H9 (cell line): ENCODE measurements at regions not wholly inside any gene's neighbourhood (a gene's known extent, or its start where the extent isn't known, plus 50 kb on each side); places are given as distances from the start of the nearest gene placed in this dataset.

Source experiments
- DNase-seq: peaks from one replicate; pipeline ENCODE4 v3.0.0-alpha.2; 2017
- H2AFZ ChIP-seq: one replicate; pipeline ENCODE4 v1.6.1; 2013; ENCODE audit warnings: mild to moderate bottlenecking, low read length, control low read depth, moderate library complexity
- H2AK5ac ChIP-seq: 2 replicates; pipeline ENCODE4 v1.6.1; 2013; ENCODE audit warnings: low read length, control low read depth, mixed read lengths; ENCODE audit not compliant: insufficient read length
- H2BK120ac ChIP-seq: one replicate; pipeline ENCODE4 v1.6.1; 2013; ENCODE audit warnings: low read depth, mild to moderate bottlenecking, low read length, control low read depth, inconsistent platforms; ENCODE audit not compliant: poor library complexity, severe bottlenecking
- H2BK12ac ChIP-seq: 2 replicates; pipeline ENCODE4 v1.6.1; 2013; ENCODE audit warnings: low read length, control low read depth, mixed read lengths, low read depth; ENCODE audit not compliant: insufficient read length
- H2BK15ac ChIP-seq: 2 replicates; pipeline ENCODE4 v1.6.1; 2013; ENCODE audit warnings: low read depth, low read length, control low read depth
- H2BK20ac ChIP-seq: one replicate; pipeline ENCODE4 v1.6.1; 2013; ENCODE audit warnings: low read depth, mild to moderate bottlenecking, low read length, control low read depth, inconsistent platforms; ENCODE audit not compliant: poor library complexity, severe bottlenecking
- H2BK5ac ChIP-seq: 2 replicates; pipeline ENCODE4 v1.6.1; 2013; ENCODE audit warnings: low read length, control low read depth, mixed read lengths; ENCODE audit not compliant: insufficient read length
- H3K14ac ChIP-seq: 2 replicates; pipeline ENCODE4 v1.6.1; 2013; ENCODE audit warnings: low read length, control low read depth; ENCODE audit not compliant: insufficient read depth
- H3K18ac ChIP-seq: 2 replicates; pipeline ENCODE4 v1.6.1; 2013; ENCODE audit warnings: low read depth, mild to moderate bottlenecking, mixed read lengths, low read length, control low read depth; ENCODE audit not compliant: insufficient read length
- H3K23ac ChIP-seq: 2 replicates; pipeline ENCODE4 v1.6.1; 2013; ENCODE audit warnings: low read length, control low read depth, mixed read lengths, low read depth; ENCODE audit not compliant: insufficient read length
- H3K23me2 ChIP-seq: 2 replicates; pipeline ENCODE4 v1.6.1; 2013; ENCODE audit warnings: low read depth, mild to moderate bottlenecking, mixed read lengths, low read length, control low read depth; ENCODE audit not compliant: insufficient read length, poor library complexity, severe bottlenecking
- H3K27ac ChIP-seq: 2 replicates; pipeline ENCODE4 v1.5.1; 2013; ENCODE audit warnings: low read length, control low read depth, mixed read lengths, low read depth; ENCODE audit not compliant: insufficient read length
- H3K27me3 ChIP-seq: 2 replicates; pipeline ENCODE4 v1.6.1; 2013; ENCODE audit warnings: low read length, control low read depth, inconsistent platforms; ENCODE audit not compliant: insufficient read depth
- H3K4ac ChIP-seq: 2 replicates; pipeline ENCODE4 v1.6.1; 2013; ENCODE audit warnings: low read depth, mild to moderate bottlenecking, control low read depth, inconsistent platforms, low read length, moderate library complexity
- H3K4me1 ChIP-seq: 2 replicates; pipeline ENCODE4 v1.6.1; 2013; ENCODE audit warnings: low read length, control low read depth, inconsistent platforms; ENCODE audit not compliant: insufficient read depth
- H3K4me2 ChIP-seq: 2 replicates; pipeline ENCODE4 v1.6.1; 2013; ENCODE audit warnings: low read length, control low read depth, mixed read lengths; ENCODE audit not compliant: insufficient read length, insufficient read depth
- H3K56ac ChIP-seq: 2 replicates; pipeline ENCODE4 v1.6.1; 2013; ENCODE audit warnings: low read depth, mild to moderate bottlenecking, mixed read lengths, low read length, control low read depth; ENCODE audit not compliant: insufficient read length
- H3K79me1 ChIP-seq: 2 replicates; pipeline ENCODE4 v1.6.1; 2013; ENCODE audit warnings: low read depth, mild to moderate bottlenecking, moderate library complexity, low read length, control low read depth, inconsistent platforms; ENCODE audit not compliant: insufficient read depth, poor library complexity, severe bottlenecking
- H3K79me2 ChIP-seq: 2 replicates; pipeline ENCODE4 v1.6.1; 2013; ENCODE audit warnings: low read length, control low read depth, inconsistent platforms; ENCODE audit not compliant: insufficient read depth
- H3K9ac ChIP-seq: 2 replicates; pipeline ENCODE4 v1.6.1; 2013; ENCODE audit warnings: low read length, control low read depth, mixed read lengths; ENCODE audit not compliant: insufficient read length; ENCODE audit errors: extremely low read depth
- H3K9me3 ChIP-seq: one replicate; pipeline ENCODE4 v1.6.1; 2013; ENCODE audit warnings: low read depth, low read length, inconsistent platforms; ENCODE audit not compliant: control insufficient read depth
- H3T11ph ChIP-seq: one replicate; pipeline ENCODE4 v1.6.1; 2013; ENCODE audit warnings: mild to moderate bottlenecking, low read length, control low read depth, inconsistent platforms
- H4K20me1 ChIP-seq: one replicate; pipeline ENCODE4 v1.6.1; 2013; ENCODE audit not compliant: control insufficient read depth, insufficient read length, insufficient read depth
- H4K5ac ChIP-seq: 2 replicates; pipeline ENCODE4 v1.6.1; 2013; ENCODE audit warnings: low read depth, mild to moderate bottlenecking, mixed read lengths, low read length, control low read depth; ENCODE audit not compliant: insufficient read length
- H4K8ac ChIP-seq: replicated peaks from 2 replicates; pipeline ENCODE4 v1.6.1; 2013; ENCODE audit warnings: low read length, control low read depth, mixed read lengths, low read depth; ENCODE audit not compliant: insufficient read length
- H4K91ac ChIP-seq: 2 replicates; pipeline ENCODE4 v1.6.1; 2013; ENCODE audit warnings: low read depth, mild to moderate bottlenecking, moderate library complexity, mixed read lengths, low read length, control low read depth; ENCODE audit not compliant: insufficient read length
- H3K27ac Mint-ChIP-seq, 3 experiments: 2 replicates in 2 of 3; 3 replicates in 1 of 3; pipeline ENCODE4 v1.8.0; 2020 to 2021; ENCODE audit warnings: mixed read lengths in 3 of 3, mild to moderate bottlenecking in 1 of 3, moderate library complexity in 1 of 3
- H3K27me3 Mint-ChIP-seq: 2 replicates; pipeline ENCODE4 v1.8.0; 2021; ENCODE audit warnings: low read depth, mild to moderate bottlenecking, moderate library complexity, mixed read lengths
- H3K36me3 Mint-ChIP-seq, 3 experiments: 2 replicates in 2 of 3; 3 replicates in 1 of 3; pipeline ENCODE4 v1.8.0; 2020 to 2021; ENCODE audit warnings: low read depth in 3 of 3, mixed read lengths in 3 of 3; ENCODE audit not compliant: insufficient read depth in 1 of 3
- H3K4me1 Mint-ChIP-seq, 2 experiments: 2 replicates each; pipeline ENCODE4 v1.8.0; 2020; ENCODE audit warnings: mixed read lengths in 2 of 2
- H3K4me3 Mint-ChIP-seq, 2 experiments: 2 replicates in 1 of 2; 3 replicates in 1 of 2; pipeline ENCODE4 v1.8.0; 2020 to 2021; ENCODE audit warnings: mild to moderate bottlenecking in 2 of 2, mixed read lengths in 2 of 2, moderate library complexity in 1 of 2
- H3K9me3 Mint-ChIP-seq, 2 experiments: 2 replicates in 1 of 2; 3 replicates in 1 of 2; pipeline ENCODE4 v1.8.0; 2020; ENCODE audit warnings: mild to moderate bottlenecking in 2 of 2, mixed read lengths in 2 of 2, moderate library complexity in 1 of 2
- CTCF ChIP-seq: fragments of 200-600 bp; sonication (generic); conservative IDR thresholded peaks from 3 replicates; pipeline ENCODE4 v1.8.0; 2021; ENCODE audit warnings: antibody characterized with exemption, mild to moderate bottlenecking
- WGBS: extraction: QIAGEN DNeasy Blood & Tissue Kit; methylation state at CpG from one replicate; pipeline ENCODE4 v1.1.7; 2013; ENCODE audit warnings: missing lambda C conversion rate, low lambda C conversion rate, mixed read lengths; ENCODE audit not compliant: insufficient read length; ENCODE audit errors: extremely low coverage; 5-methylcytosine and 5-hydroxymethylcytosine counted together

- Histone ChIP-seq H3K23ac (no peak overlapping the region), H3K23me2 (no peaks in the 10 kb centered on the region), H4K20me1 (no peaks in the 10 kb centered on the region), H2BK20ac (no peak overlapping the region), H2BK12ac (no peak overlapping the region), H2BK15ac (no peak overlapping the region), H2BK120ac (no peak overlapping the region), H2AFZ (no peak overlapping the region), H3K9me3 (no peaks in the 10 kb centered on the region), H3K14ac (no peak overlapping the region), H4K8ac (no peak overlapping the region), H3K9ac (no peak overlapping the region), H4K91ac (no peak overlapping the region), H3K18ac (no peak overlapping the region), H4K5ac (no peak overlapping the region), H3K27ac (no peak overlapping the region), H3K4me2 (no peak overlapping the region), H2AK5ac (no peak overlapping the region), H3K4ac (no peak overlapping the region), H3K4me1 (no peaks in the 10 kb centered on the region; the same call in 1 of the 2 replicates), H3K27me3 (no peaks in the 10 kb centered on the region), H2BK5ac (no peak overlapping the region), H3K56ac (no peak overlapping the region), H3K79me2 (no peaks in the 10 kb centered on the region), H3K79me1 (no peaks in the 10 kb centered on the region), H3T11ph (no peak overlapping the region)
- no peaks in the 10 kb centered on the region for H3K9me3 Mint-ChIP-seq
- H3K36me3 Mint-ChIP-seq: no peaks in the 10 kb centered on the region
- peaks cover 14 to 22% of the 10 kb centered on the region in 2 experiments for H3K4me1 Mint-ChIP-seq
- WGBS: no CpG with 5 or more reads among the region's 5 CpGs
- TF ChIP-seq CTCF: no peak
- no peak overlapping the region for H3K4me3 Mint-ChIP-seq
- DNase-seq: no peak
- H3K27me3 Mint-ChIP-seq: no peaks in the 10 kb centered on the region
- no peak overlapping the region for H3K27ac Mint-ChIP-seq
These were observed 147.6 kb upstream of the TRPM3 start for GRCh38 chr9:71268871-71269635.
